ENCODE measurements at regions not wholly inside any gene's neighbourhood (a gene's known extent, or its start where the extent isn't known, plus 50 kb on each side); places are given as distances from the start of the nearest gene placed in this dataset.

- Histone ChIP-seq H3K4me2 (ENCODE audit: extremely low read depth, insufficient read depth, low read length) (no peak overlapping the region), H2AFZ (ENCODE audit: low read length) (no peak overlapping the region), H3K4me1 (ENCODE audit: control insufficient read depth, extremely low read depth, insufficient read depth, low read length) (no peaks in the 10 kb centered on the region), H3K79me2 (ENCODE audit: control insufficient read depth, insufficient read depth, low read length) (no peaks in the 10 kb centered on the region), H3K9ac (ENCODE audit: insufficient read depth, low read length) (no peak overlapping the region), H3K4me3 (replicated peaks in 1 of 4; ENCODE audit: control extremely low read depth in 1 of 4, insufficient read depth in 1 of 4, low read depth in 3 of 4, low read length in 4 of 4) (no peak overlapping the region), H3K27ac (ENCODE audit: insufficient read depth, low read length) (no peak overlapping the region), H3K9me3 (ENCODE audit: control insufficient read depth, insufficient read depth, low read depth, low read length) (no peaks in the 10 kb centered on the region), H4K20me1 (ENCODE audit: control insufficient read depth, extremely low read depth, insufficient read depth, low read length) (no peaks in the 10 kb centered on the region), H3K27me3 (ENCODE audit: control insufficient read depth, insufficient read depth, low read length) (no peaks in the 10 kb centered on the region), H3K36me3 (ENCODE audit: control insufficient read depth, insufficient read depth, low read length) (no peaks in the 10 kb centered on the region)
- no peak for DNase-seq (ENCODE audit: low read depth in 2 of 2)
- TF ChIP-seq CTCF (conservative IDR thresholded peaks at IDR 0.05 in 1 of 2, IDR thresholded peaks at IDR 0.05 in 1 of 2; ENCODE audit: low read depth in 1 of 2, low read length in 2 of 2): no peak
Measured at GRCh38 chr6:12356431-12356830, 66.3 kb downstream of the EDN1 start.

- Histone ChIP-seq H2AFZ (ENCODE audit: low read length) (no peak overlapping the region), H3K27ac (ENCODE audit: insufficient read depth, low read length) (no peak overlapping the region), H3K9me3 (ENCODE audit: control insufficient read depth, insufficient read depth, low read depth, low read length) (no peaks in the 10 kb centered on the region), H3K79me2 (ENCODE audit: control insufficient read depth, insufficient read depth, low read length) (no peaks in the 10 kb centered on the region), H3K4me1 (ENCODE audit: control insufficient read depth, extremely low read depth, insufficient read depth, low read length) (no peaks in the 10 kb centered on the region), H3K4me3 (replicated peaks in 1 of 4; ENCODE audit: control extremely low read depth in 1 of 4, insufficient read depth in 1 of 4, low read depth in 3 of 4, low read length in 4 of 4) (no peak overlapping the region), H3K36me3 (ENCODE audit: control insufficient read depth, insufficient read depth, low read length) (no peaks in the 10 kb centered on the region), H3K9ac (ENCODE audit: insufficient read depth, low read length) (no peak overlapping the region), H3K27me3 (ENCODE audit: control insufficient read depth, insufficient read depth, low read length) (no peaks in the 10 kb centered on the region), H3K4me2 (ENCODE audit: extremely low read depth, insufficient read depth, low read length) (no peak overlapping the region), H4K20me1 (ENCODE audit: control insufficient read depth, extremely low read depth, insufficient read depth, low read length) (no peaks in the 10 kb centered on the region)
- TF ChIP-seq CTCF (conservative IDR thresholded peaks at IDR 0.05 in 1 of 2, IDR thresholded peaks at IDR 0.05 in 1 of 2; ENCODE audit: low read depth in 1 of 2, low read length in 2 of 2) (no peak), EZH2 (IDR thresholded peaks at IDR 0.05; ENCODE audit: low read length, missing control alignments) (no peak)
- DNase-seq (ENCODE audit: low read depth in 2 of 2): no peak
Measured at GRCh38 chr6:12356983-12357972, 67.1 kb downstream of the EDN1 start.

- H3K4me1 ChIP-seq (ENCODE audit: control insufficient read depth, extremely low read depth, insufficient read depth, low read length): no peaks in the 10 kb centered on the region
- no peaks in the 10 kb centered on the region for H3K9me3 ChIP-seq (ENCODE audit: control insufficient read depth, insufficient read depth, low read depth, low read length)
- TF ChIP-seq CTCF (conservative IDR thresholded peaks at IDR 0.05 in 1 of 2, IDR thresholded peaks at IDR 0.05 in 1 of 2; ENCODE audit: low read depth in 1 of 2, low read length in 2 of 2) (no peak), EZH2 (IDR thresholded peaks at IDR 0.05; ENCODE audit: low read length, missing control alignments) (no peak)
- no peak overlapping the region for H3K4me2 ChIP-seq (ENCODE audit: extremely low read depth, insufficient read depth, low read length)
- no peak overlapping the region for H3K4me3 ChIP-seq (replicated peaks in 1 of 4; ENCODE audit: control extremely low read depth in 1 of 4, insufficient read depth in 1 of 4, low read depth in 3 of 4, low read length in 4 of 4)
- DNase-seq (ENCODE audit: low read depth in 2 of 2): no peak
- H3K27me3 ChIP-seq (ENCODE audit: control insufficient read depth, insufficient read depth, low read length): no peaks in the 10 kb centered on the region
- H3K27ac ChIP-seq (ENCODE audit: insufficient read depth, low read length): no peak overlapping the region
- no peak overlapping the region for H3K9ac ChIP-seq (ENCODE audit: insufficient read depth, low read length)
- no peaks in the 10 kb centered on the region for H3K36me3 ChIP-seq (ENCODE audit: control insufficient read depth, insufficient read depth, low read length)
- H3K79me2 ChIP-seq (ENCODE audit: control insufficient read depth, insufficient read depth, low read length): no peaks in the 10 kb centered on the region
- H4K20me1 ChIP-seq (ENCODE audit: control insufficient read depth, extremely low read depth, insufficient read depth, low read length): no peaks in the 10 kb centered on the region
- H2AFZ ChIP-seq (ENCODE audit: low read length): no peak overlapping the region
Measured at GRCh38 chr6:12359036-12359435, 68.9 kb downstream of the EDN1 start.

All from fibroblast of lung (primary cell).